RCC 7860 (cell line): ENCODE measurements at regions not wholly inside any gene's neighbourhood (a gene's known extent, or its start where the extent isn't known, plus 50 kb on each side); places are given as distances from the start of the nearest gene placed in this dataset.

ENCODE experiments used
- DNase-seq: peaks from one replicate; pipeline ENCODE4 v3.0.0-alpha.2; 2015; ENCODE audit warnings: low spot score
- FAIRE-seq: peaks from 2 replicates; lab custom pipeline; 2012; peaks lifted over from hg19 to GRCh38; lab: Jason Lieb, UNC

- DNase-seq (no peak), FAIRE-seq (no peak)
Observed at GRCh38 chr11:103619938-103620337, 416.5 kb upstream of the DDI1 start.

GRCh38 chr11:103622296-103622695 lies 414.1 kb upstream of the DDI1 start:
- FAIRE-seq = no peak
- no peak for DNase-seq

GRCh38 chr11:103623933-103624332 lies 412.5 kb upstream of the DDI1 start:
- DNase-seq (no peak), FAIRE-seq (peak; percentile 15)

GRCh38 chr11:103624708-103625623 lies 411.5 kb upstream of the DDI1 start:
- FAIRE-seq = peak; percentile 97
- peak; percentile 96 for DNase-seq

GRCh38 chr11:103625624-103625965 lies 410.8 kb upstream of the DDI1 start:
- no peak for DNase-seq
- FAIRE-seq = no peak

- FAIRE-seq = no peak
- no peak for DNase-seq
Observed at GRCh38 chr11:103628121-103628520, 408.3 kb upstream of the DDI1 start.

- FAIRE-seq (no peak), DNase-seq (no peak)
Observed at GRCh38 chr11:103631841-103632240, 404.6 kb upstream of the DDI1 start.

GRCh38 chr11:103633068-103633788 lies 403.2 kb upstream of the DDI1 start:
- DNase-seq (peak; percentile 15), FAIRE-seq (no peak)

GRCh38 chr11:103633819-103634590 lies 402.4 kb upstream of the DDI1 start:
- FAIRE-seq (no peak), DNase-seq (no peak)

- no peak for FAIRE-seq
- no peak for DNase-seq
Observed at GRCh38 chr11:103636232-103636631, 400.2 kb upstream of the DDI1 start.

GRCh38 chr11:103637295-103637694 lies 399.1 kb upstream of the DDI1 start:
- FAIRE-seq (no peak), DNase-seq (no peak)

GRCh38 chr11:103637831-103638230 lies 398.6 kb upstream of the DDI1 start:
- no peak for DNase-seq
- FAIRE-seq = no peak

GRCh38 chr11:103644676-103645075 lies 391.8 kb upstream of the DDI1 start:
- no peak for FAIRE-seq
- no peak for DNase-seq

GRCh38 chr11:103648054-103648453 lies 388.4 kb upstream of the DDI1 start:
- DNase-seq = no peak
- no peak for FAIRE-seq

GRCh38 chr11:103648670-103649400 lies 387.6 kb upstream of the DDI1 start:
- DNase-seq = peak; percentile 10
- FAIRE-seq = no peak

GRCh38 chr11:103649401-103649895 lies 387.0 kb upstream of the DDI1 start:
- DNase-seq (no peak), FAIRE-seq (no peak)

GRCh38 chr11:103650330-103650729 lies 386.1 kb upstream of the DDI1 start:
- no peak for DNase-seq
- no peak for FAIRE-seq

GRCh38 chr11:103651341-103651998 lies 385.0 kb upstream of the DDI1 start:
- FAIRE-seq = no peak
- DNase-seq = no peak

GRCh38 chr11:103652013-103652412 lies 384.4 kb upstream of the DDI1 start:
- FAIRE-seq (no peak), DNase-seq (peak; percentile 46)

GRCh38 chr11:103656382-103656781 lies 380.1 kb upstream of the DDI1 start:
- no peak for FAIRE-seq
- DNase-seq = no peak
